HL-60 (cell line): ENCODE measurements at regions not wholly inside any gene's neighbourhood (a gene's known extent, or its start where the extent isn't known, plus 50 kb on each side); places are given as distances from the start of the nearest gene placed in this dataset.

ENCODE experiments used
- POLR2AphosphoS5 ChIP-seq: IDR thresholded peaks from 2 replicates; pipeline ENCODE4 v1.6.1; 2012; ENCODE audit warnings: low read depth
- REST ChIP-seq: IDR thresholded peaks from 2 replicates; pipeline ENCODE4 v1.6.1; 2012; ENCODE audit warnings: low read depth; ENCODE audit not compliant: insufficient replicate concordance
- SPI1 ChIP-seq: IDR thresholded peaks from 2 replicates; pipeline ENCODE4 v1.6.1; 2012; ENCODE audit warnings: low read depth, mild to moderate bottlenecking, borderline replicate concordance
- TF ChIP-seq, protein P1 (sequence below): IDR thresholded peaks from one replicate; pipeline ENCODE4 v1.5.1; 2011; ENCODE audit warnings: low read length, control low read depth, inconsistent platforms; ENCODE audit not compliant: insufficient read depth

- TF ChIP-seq, protein P1, sequence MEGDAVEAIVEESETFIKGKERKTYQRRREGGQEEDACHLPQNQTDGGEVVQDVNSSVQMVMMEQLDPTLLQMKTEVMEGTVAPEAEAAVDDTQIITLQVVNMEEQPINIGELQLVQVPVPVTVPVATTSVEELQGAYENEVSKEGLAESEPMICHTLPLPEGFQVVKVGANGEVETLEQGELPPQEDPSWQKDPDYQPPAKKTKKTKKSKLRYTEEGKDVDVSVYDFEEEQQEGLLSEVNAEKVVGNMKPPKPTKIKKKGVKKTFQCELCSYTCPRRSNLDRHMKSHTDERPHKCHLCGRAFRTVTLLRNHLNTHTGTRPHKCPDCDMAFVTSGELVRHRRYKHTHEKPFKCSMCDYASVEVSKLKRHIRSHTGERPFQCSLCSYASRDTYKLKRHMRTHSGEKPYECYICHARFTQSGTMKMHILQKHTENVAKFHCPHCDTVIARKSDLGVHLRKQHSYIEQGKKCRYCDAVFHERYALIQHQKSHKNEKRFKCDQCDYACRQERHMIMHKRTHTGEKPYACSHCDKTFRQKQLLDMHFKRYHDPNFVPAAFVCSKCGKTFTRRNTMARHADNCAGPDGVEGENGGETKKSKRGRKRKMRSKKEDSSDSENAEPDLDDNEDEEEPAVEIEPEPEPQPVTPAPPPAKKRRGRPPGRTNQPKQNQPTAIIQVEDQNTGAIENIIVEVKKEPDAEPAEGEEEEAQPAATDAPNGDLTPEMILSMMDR, result no peak
- TF ChIP-seq REST (no peak), POLR2AphosphoS5 (no peak), SPI1 (no peak)
Measured at GRCh38 chr1:4944072-4944471, 289.7 kb downstream of the AJAP1 start.
